GM10266 (cell line): ENCODE measurements at regions not wholly inside any gene's neighbourhood (a gene's known extent, or its start where the extent isn't known, plus 50 kb on each side); places are given as distances from the start of the nearest gene placed in this dataset.

ENCODE experiments used
- DNase-seq: peaks from one replicate; pipeline ENCODE4 v3.0.0; 2012; ENCODE audit errors: extremely low spot score
- CTCF ChIP-seq: IDR thresholded peaks from 2 replicates; pipeline ENCODE4 v1.5.1; 2012; ENCODE audit warnings: mild to moderate bottlenecking, low read depth; ENCODE audit not compliant: control insufficient read depth, insufficient read depth; ENCODE audit errors: missing control alignments

- no peak for TF ChIP-seq CTCF
- no peak for DNase-seq
Observed at GRCh38 chr2:48238381-48238780, 76.1 kb upstream of the FOXN2 start.

GRCh38 chr2:48240912-48241311 is 73.6 kb upstream of the FOXN2 start:
- no peak for DNase-seq

GRCh38 chr2:48247206-48247605 is 67.3 kb upstream of the FOXN2 start:
- no peak for DNase-seq
- TF ChIP-seq CTCF = no peak

More at GRCh38 chr2:48240912-48241311, 73.6 kb upstream of the FOXN2 start:
- TF ChIP-seq CTCF = no peak

GRCh38 chr2:48248251-48248933 is 66.1 kb upstream of the FOXN2 start:
- peak; percentile 12 for DNase-seq
- no peak for TF ChIP-seq CTCF

GRCh38 chr2:48249025-48249424 is 65.5 kb upstream of the FOXN2 start:
- no peak for DNase-seq
- TF ChIP-seq CTCF = no peak

- DNase-seq = no peak
Observed at GRCh38 chr2:48249631-48250473, 64.6 kb upstream of the FOXN2 start.

More at GRCh38 chr2:48249631-48250473, 64.6 kb upstream of the FOXN2 start:
- no peak for TF ChIP-seq CTCF
